ENCODE measurements at regions not wholly inside any gene's neighbourhood (a gene's known extent, or its start where the extent isn't known, plus 50 kb on each side); places are given as distances from the start of the nearest gene placed in this dataset.

GRCh38 chr13:100823448-100823847 lies 148.9 kb upstream of the TMTC4 start:
- RAD21 ChIA-PET (ENCODE audit: low non-redundant PET in 1 of 2, low total read pairs in 2 of 2, uncharacterized antibody in 2 of 2, unreplicated experiment in 2 of 2) = no interaction called here
- no peak overlapping the region for H3K4me2 ChIP-seq (ENCODE audit: low read length)
- no peak overlapping the region for H3K27ac ChIP-seq (ENCODE audit: low read depth, low read length)
- CTCF ChIA-PET = no interaction called here
- H3K9me2 ChIP-seq (ENCODE audit: insufficient read depth) = no peaks in the 10 kb centered on the region
- no peak for ATAC-seq
- H3K27me3 ChIP-seq (ENCODE audit: insufficient read depth, low read length) = peaks cover 80% of the 10 kb centered on the region
- no peak overlapping the region for H2AFZ ChIP-seq (ENCODE audit: low read depth, low read length, poor library complexity, severe bottlenecking)
- POLR2A ChIA-PET = no interaction called here
- H3K9me3 ChIP-seq (ENCODE audit: control insufficient read depth in 1 of 2, insufficient read depth in 1 of 2, low read depth in 1 of 2, low read length in 2 of 2) = no peaks in the 10 kb centered on the region
- no peaks in the 10 kb centered on the region for H3K79me2 ChIP-seq (ENCODE audit: insufficient read depth, low read length)
- H4K20me1 ChIP-seq (ENCODE audit: insufficient read depth) = no peaks in the 10 kb centered on the region
- BruUV-seq (replicated peaks) = no TSS peak
- DNase-seq (ENCODE audit: low read depth, low spot score) = no peak
- no peak overlapping the region for H3K4me3 ChIP-seq (replicated peaks in 1 of 2; ENCODE audit: low read depth in 1 of 2, low read length in 2 of 2)
- H3K4me1 ChIP-seq (ENCODE audit: control insufficient read depth in 1 of 2, insufficient read depth in 2 of 2, low read length in 2 of 2) = no peaks in the 10 kb centered on the region
- intact Hi-C loops (cut with micrococcal nuclease) = no loop called here
- H3K36me3 ChIP-seq (ENCODE audit: control insufficient read depth in 1 of 2, insufficient read depth in 2 of 2, low read length in 2 of 2) = no peaks in the 10 kb centered on the region
- TF ChIP-seq SRF (IDR thresholded peaks at IDR 0.05; ENCODE audit: low read depth) (no peak), MAX (IDR thresholded peaks at IDR 0.05) (no peak), POLR2AphosphoS5 (IDR thresholded peaks at IDR 0.05; ENCODE audit: low read depth, low read length) (no peak), SIN3A (IDR thresholded peaks at IDR 0.05; ENCODE audit: low read depth) (no peak), CBX3 (IDR thresholded peaks at IDR 0.05; ENCODE audit: low read depth) (no peak), ATF3 (IDR thresholded peaks at IDR 0.05) (no peak), SP1 (IDR thresholded peaks at IDR 0.05; ENCODE audit: low read depth) (no peak), ZFX (IDR thresholded peaks at IDR 0.05) (no peak), EZH2 (IDR thresholded peaks at IDR 0.05) (no peak)
- no peak overlapping the region for H3K9ac ChIP-seq (ENCODE audit: low read length)

- Histone ChIP-seq H4K20me1 (ENCODE audit: insufficient read depth) (no peaks in the 10 kb centered on the region), H3K79me2 (ENCODE audit: insufficient read depth, low read length) (no peaks in the 10 kb centered on the region), H3K27ac (ENCODE audit: low read depth, low read length) (no peak overlapping the region), H3K36me3 (ENCODE audit: control insufficient read depth in 1 of 2, insufficient read depth in 2 of 2, low read length in 2 of 2) (no peaks in the 10 kb centered on the region), H3K27me3 (ENCODE audit: insufficient read depth, low read length) (peaks cover 76% of the 10 kb centered on the region), H3K4me3 (replicated peaks in 1 of 2; ENCODE audit: low read depth in 1 of 2, low read length in 2 of 2) (no peak overlapping the region), H3K4me1 (ENCODE audit: control insufficient read depth in 1 of 2, insufficient read depth in 2 of 2, low read length in 2 of 2) (no peaks in the 10 kb centered on the region), H3K4me2 (ENCODE audit: low read length) (no peak overlapping the region), H2AFZ (ENCODE audit: low read depth, low read length, poor library complexity, severe bottlenecking) (no peak overlapping the region), H3K9ac (ENCODE audit: low read length) (no peak overlapping the region), H3K9me2 (ENCODE audit: insufficient read depth) (no peaks in the 10 kb centered on the region), H3K9me3 (ENCODE audit: control insufficient read depth in 1 of 2, insufficient read depth in 1 of 2, low read depth in 1 of 2, low read length in 2 of 2) (no peaks in the 10 kb centered on the region)
- DNase-seq (ENCODE audit: low read depth, low spot score) (no peak), ATAC-seq (no peak)
- BruUV-seq (replicated peaks) = no TSS peak
- no peak for TF ChIP-seq SP1 (IDR thresholded peaks at IDR 0.05; ENCODE audit: low read depth)
- no peak for TF ChIP-seq ZFX (IDR thresholded peaks at IDR 0.05)
- no peak for TF ChIP-seq ATF3 (IDR thresholded peaks at IDR 0.05)
- no peak for TF ChIP-seq SIN3A (IDR thresholded peaks at IDR 0.05; ENCODE audit: low read depth)
- no peak for TF ChIP-seq EZH2phosphoT487 (IDR thresholded peaks at IDR 0.05; ENCODE audit: borderline replicate concordance)
- TF ChIP-seq SRF (IDR thresholded peaks at IDR 0.05; ENCODE audit: low read depth) = no peak
- TF ChIP-seq REST (IDR thresholded peaks at IDR 0.05; ENCODE audit: low read depth) = no peak
- no peak for TF ChIP-seq CBX3 (IDR thresholded peaks at IDR 0.05; ENCODE audit: low read depth)
- no peak for TF ChIP-seq POLR2AphosphoS5 (IDR thresholded peaks at IDR 0.05; ENCODE audit: low read depth, low read length)
- TF ChIP-seq CEBPB (IDR thresholded peaks at IDR 0.05; ENCODE audit: low read depth) = no peak
- TF ChIP-seq POLR2A (IDR thresholded peaks at IDR 0.05; ENCODE audit: borderline replicate concordance, extremely low read depth, insufficient read depth, insufficient read length) = no peak
- ChIA-PET CTCF (no interaction called here), RAD21 (ENCODE audit: low non-redundant PET in 1 of 2, low total read pairs in 2 of 2, uncharacterized antibody in 2 of 2, unreplicated experiment in 2 of 2) (no interaction called here), POLR2A (no interaction called here)
- intact Hi-C loops (cut with micrococcal nuclease) = no loop called here
Measured at GRCh38 chr13:100822871-100823443, 148.4 kb upstream of the TMTC4 start.

Measured in HCT116 (cell line).